ENCODE measurements at regions not wholly inside any gene's neighbourhood (a gene's known extent, or its start where the extent isn't known, plus 50 kb on each side); places are given as distances from the start of the nearest gene placed in this dataset.

- POLR2A ChIA-PET: no interaction called here
Observed at GRCh38 chr16:82345318-82345717, 175.3 kb upstream of the MPHOSPH6 start.

GRCh38 chr16:82344157-82344556, 174.1 kb upstream of the MPHOSPH6 start:
- CTCF ChIA-PET: no interaction called here
- H3K27me3 ChIP-seq (ENCODE audit: control insufficient read depth, insufficient read depth, low read length): no peaks in the 10 kb centered on the region
- H3K4me3 ChIP-seq (ENCODE audit: low read depth, low read length): no peak overlapping the region
- no peak; the same call in 1 of the 2 replicates for TF ChIP-seq CTCF (IDR thresholded peaks at IDR 0.05; ENCODE audit: insufficient read depth, low read depth, low read length)
- no peaks in the 10 kb centered on the region for H3K36me3 ChIP-seq (ENCODE audit: control insufficient read depth, insufficient read depth, low read length)
- DNase-seq (ENCODE audit: low read depth): no peak
- POLR2A ChIA-PET: no interaction called here

More at GRCh38 chr16:82345318-82345717, 175.3 kb upstream of the MPHOSPH6 start:
- Histone ChIP-seq H3K4me3 (ENCODE audit: low read depth, low read length) (no peak overlapping the region), H3K36me3 (ENCODE audit: control insufficient read depth, insufficient read depth, low read length) (no peaks in the 10 kb centered on the region), H3K27me3 (ENCODE audit: control insufficient read depth, insufficient read depth, low read length) (no peaks in the 10 kb centered on the region)
- CTCF ChIA-PET: interaction anchor here (1.0 kb wide), 1 partner anchor 82 kb away, joined by 4 read pairs; no protein-coding TSS in a partner anchor
- DNase-seq (ENCODE audit: low read depth): no peak
- TF ChIP-seq CTCF (IDR thresholded peaks at IDR 0.05; ENCODE audit: insufficient read depth, low read depth, low read length): no peak

- ChIA-PET CTCF (no interaction called here), POLR2A (no interaction called here)
- TF ChIP-seq CTCF (IDR thresholded peaks at IDR 0.05; ENCODE audit: insufficient read depth, low read depth, low read length): no peak
Observed at GRCh38 chr16:82341146-82341669, 171.2 kb upstream of the MPHOSPH6 start.

GRCh38 chr16:82340531-82340930, 170.5 kb upstream of the MPHOSPH6 start:
- ChIA-PET CTCF (no interaction called here), POLR2A (no interaction called here)
- no peak for DNase-seq (ENCODE audit: low read depth)
- Histone ChIP-seq H3K36me3 (ENCODE audit: control insufficient read depth, insufficient read depth, low read length) (no peaks in the 10 kb centered on the region), H3K27me3 (ENCODE audit: control insufficient read depth, insufficient read depth, low read length) (no peaks in the 10 kb centered on the region), H3K4me3 (ENCODE audit: low read depth, low read length) (no peak overlapping the region)
- TF ChIP-seq CTCF (IDR thresholded peaks at IDR 0.05; ENCODE audit: insufficient read depth, low read depth, low read length): no peak

More at GRCh38 chr16:82341146-82341669, 171.2 kb upstream of the MPHOSPH6 start:
- H3K36me3 ChIP-seq (ENCODE audit: control insufficient read depth, insufficient read depth, low read length): no peaks in the 10 kb centered on the region
- DNase-seq (ENCODE audit: low read depth): no peak
- no peak overlapping the region for H3K4me3 ChIP-seq (ENCODE audit: low read depth, low read length)
- no peaks in the 10 kb centered on the region for H3K27me3 ChIP-seq (ENCODE audit: control insufficient read depth, insufficient read depth, low read length)

GRCh38 chr16:82337355-82337754, 167.3 kb upstream of the MPHOSPH6 start:
- TF ChIP-seq CTCF (IDR thresholded peaks at IDR 0.05; ENCODE audit: insufficient read depth, low read depth, low read length): no peak
- H3K27me3 ChIP-seq (ENCODE audit: control insufficient read depth, insufficient read depth, low read length): no peaks in the 10 kb centered on the region
- ChIA-PET POLR2A (no interaction called here), CTCF (no interaction called here)
- no peaks in the 10 kb centered on the region for H3K36me3 ChIP-seq (ENCODE audit: control insufficient read depth, insufficient read depth, low read length)
- no peak overlapping the region for H3K4me3 ChIP-seq (ENCODE audit: low read depth, low read length)
- DNase-seq (ENCODE audit: low read depth): no peak

Measured in BJ (cell line).